ENCODE measurements at regions not wholly inside any gene's neighbourhood (a gene's known extent, or its start where the extent isn't known, plus 50 kb on each side); places are given as distances from the start of the nearest gene placed in this dataset.

DNA sequence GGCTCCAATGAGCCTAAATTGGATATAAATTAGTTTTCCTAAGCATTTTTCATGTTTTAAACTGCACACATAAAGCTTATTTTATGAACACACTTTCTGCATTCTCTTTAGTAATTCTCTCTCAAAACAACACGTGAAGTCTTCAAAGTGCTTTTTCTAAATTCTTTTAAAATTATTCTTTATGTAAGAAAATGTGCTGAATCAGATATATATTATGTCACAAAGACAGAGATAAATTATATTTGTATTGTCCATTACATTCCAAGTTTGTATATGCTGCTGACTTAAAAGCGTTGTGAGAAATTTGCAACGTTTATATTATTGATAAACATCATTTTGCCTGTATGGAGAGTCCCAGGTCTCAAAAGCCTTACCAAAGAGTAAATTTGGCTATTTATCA, 465.2 kb downstream of the BCAT1 start:
- no peak for FAIRE-seq
- no peak for DNase-seq (ENCODE audit: insufficient read length, low spot score)

DNA sequence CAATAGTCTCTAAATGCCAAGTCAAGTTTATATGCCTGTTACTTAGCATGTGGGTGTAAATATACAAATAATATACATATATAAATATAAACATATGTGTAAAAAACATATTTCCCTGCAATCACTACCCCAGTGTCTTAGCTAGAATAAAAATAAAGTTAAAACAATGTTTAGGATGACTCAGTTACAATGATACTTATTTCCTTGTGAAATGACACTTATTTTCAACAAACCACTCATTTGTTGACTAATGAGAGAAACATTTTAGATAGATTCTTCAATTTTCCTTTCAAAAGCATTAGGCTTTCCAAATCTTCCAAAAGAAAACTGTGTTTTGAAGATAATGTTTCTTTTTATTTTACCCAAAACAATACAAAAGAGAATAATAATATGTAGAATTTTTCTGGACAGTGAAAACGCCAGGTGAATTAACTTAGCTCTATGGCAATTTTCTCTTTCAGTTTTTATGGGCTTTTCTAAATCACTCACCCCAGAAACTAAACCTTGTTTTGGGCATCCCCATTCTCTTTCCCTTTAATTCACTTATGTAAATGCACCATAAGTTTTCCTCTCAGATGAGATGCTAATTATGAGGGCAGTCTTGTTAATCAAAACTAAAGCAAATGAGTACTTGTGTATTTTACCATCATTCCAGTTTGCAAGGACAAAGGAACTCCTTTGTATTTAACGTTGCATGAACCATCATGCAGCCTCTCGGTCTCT, 465.9 kb downstream of the BCAT1 start:
- DNase-seq (ENCODE audit: insufficient read length, low spot score), result no peak
- no peak for FAIRE-seq

DNA sequence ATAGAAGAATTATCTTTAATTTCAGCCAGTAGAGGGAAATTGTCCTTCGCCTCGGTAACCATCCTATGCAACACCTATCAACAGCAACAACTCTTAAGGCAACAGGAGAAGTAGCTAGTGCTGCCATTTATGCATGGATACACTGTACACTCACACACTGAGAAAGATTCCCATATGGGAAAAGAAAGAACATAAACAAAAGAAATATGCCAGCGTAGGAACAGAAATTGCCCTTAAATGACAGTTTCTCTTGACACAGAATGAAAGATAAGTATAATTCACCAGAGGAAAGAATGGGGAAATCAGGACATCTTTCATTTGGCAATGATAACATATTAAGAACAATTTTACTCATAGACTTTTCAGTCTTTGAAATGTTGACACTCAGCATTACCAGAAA, 466.9 kb downstream of the BCAT1 start:
- DNase-seq (ENCODE audit: insufficient read length, low spot score) (no peak), FAIRE-seq (no peak)

DNA sequence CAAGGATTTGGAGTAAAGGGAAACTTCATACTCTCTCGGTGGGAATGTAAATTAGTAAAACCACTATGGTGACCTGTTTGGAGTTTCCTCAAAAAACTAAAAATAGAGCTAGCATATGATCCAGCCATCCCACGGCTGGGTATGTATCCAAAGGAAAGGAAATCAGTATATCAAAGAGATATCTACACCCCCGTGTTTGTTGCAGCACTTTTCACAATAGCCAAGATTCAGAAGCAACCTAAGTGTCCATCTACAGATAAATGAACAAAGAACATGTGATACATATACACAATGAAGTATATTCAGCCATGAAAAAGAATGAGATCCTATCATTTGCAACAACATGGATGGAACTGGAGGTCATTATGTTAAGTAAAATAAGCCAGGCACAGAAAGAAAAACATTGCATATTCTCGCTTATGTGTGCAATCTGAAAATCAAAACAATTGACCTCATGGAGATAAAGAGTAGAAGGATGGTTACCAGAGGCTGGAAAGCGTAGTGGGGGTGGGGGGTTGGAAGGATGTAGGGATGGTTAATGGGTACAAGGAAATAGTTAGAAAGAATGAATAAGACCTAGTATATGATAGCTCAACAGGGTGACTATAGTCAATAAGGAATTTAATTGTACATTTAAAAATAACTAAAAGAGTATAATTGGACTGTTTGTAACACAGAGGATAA, 468.0 kb downstream of the BCAT1 start:
- FAIRE-seq (no peak), DNase-seq (ENCODE audit: insufficient read length, low spot score) (no peak)

DNA sequence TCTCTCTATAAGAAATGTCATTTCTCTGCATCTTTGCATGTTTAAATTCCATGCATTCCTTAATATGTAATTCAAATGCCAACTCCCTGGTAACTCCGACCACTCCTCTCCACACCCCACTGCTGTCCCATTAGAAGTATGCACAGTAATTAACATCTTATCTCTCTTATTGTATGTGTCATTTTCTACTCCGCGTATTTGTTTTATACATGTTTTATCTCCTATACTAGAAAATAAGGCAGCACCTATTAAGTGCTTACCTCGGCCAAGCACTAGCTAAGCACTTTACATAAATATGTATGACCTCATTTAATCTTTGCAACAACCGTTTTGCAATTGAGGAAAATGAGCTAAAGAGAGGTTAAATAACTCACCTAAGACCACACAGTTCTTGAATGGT, 469.8 kb downstream of the BCAT1 start:
- FAIRE-seq (no peak), DNase-seq (ENCODE audit: insufficient read length, low spot score) (no peak)

DNA sequence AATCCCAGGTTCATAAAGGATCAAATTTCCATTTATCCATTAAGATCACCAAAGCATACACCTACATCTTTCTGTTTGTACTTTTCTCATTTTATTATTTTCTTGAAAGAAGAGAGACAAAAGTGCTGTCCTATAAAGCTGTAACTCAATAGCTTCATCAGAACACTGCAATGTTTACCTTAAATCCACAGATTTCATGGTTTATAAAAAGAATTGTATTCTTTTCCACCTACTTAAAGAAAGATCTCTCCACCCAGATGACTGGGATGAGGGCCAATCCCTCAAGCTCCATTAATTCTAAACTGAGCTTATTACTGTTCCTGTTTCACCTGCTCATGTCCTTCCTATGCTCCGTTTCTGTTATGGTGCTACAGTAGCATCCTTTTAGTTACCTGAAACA, 470.6 kb downstream of the BCAT1 start:
- FAIRE-seq (no peak), DNase-seq (ENCODE audit: insufficient read length, low spot score) (no peak)

DNA sequence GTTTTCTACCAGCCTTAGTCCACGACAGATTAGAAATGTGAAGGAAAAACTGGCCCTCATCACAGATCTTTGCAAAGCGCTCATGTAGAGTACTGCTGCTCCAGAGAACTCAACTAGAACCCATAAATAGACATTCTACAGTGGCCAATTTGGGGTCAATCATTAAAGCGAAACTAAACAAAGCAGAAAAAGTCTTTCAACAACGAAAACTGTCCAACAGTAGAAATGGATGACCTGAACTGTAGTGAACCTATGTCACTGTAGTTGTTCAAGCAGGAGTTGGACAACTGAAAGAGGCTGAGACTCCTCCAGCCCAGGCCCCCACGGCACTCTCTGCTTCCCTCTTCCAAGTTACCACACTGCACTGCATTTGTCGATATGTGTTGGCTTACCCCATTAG, 472.6 kb downstream of the BCAT1 start:
- DNase-seq (ENCODE audit: insufficient read length, low spot score), result no peak
- no peak for FAIRE-seq

DNA sequence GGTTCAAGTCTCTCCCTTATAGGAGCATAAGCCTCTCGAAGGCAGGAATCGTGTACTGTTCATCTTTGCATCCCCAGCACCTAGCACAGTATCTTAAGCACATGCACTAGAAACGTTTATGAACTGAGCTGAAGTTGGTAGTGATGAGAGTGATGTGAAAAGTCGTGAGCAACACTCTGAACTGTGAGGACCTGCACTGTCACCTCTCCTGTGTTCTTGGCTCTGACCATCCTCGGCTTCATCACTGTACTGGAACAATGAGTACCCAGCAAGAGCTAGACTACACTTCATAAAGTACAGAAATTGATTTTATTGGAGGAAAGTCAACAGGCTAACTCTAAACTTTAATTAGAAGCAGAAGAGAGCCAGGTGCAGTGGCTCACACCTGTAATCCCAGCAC, 473.6 kb downstream of the BCAT1 start:
- no peak for FAIRE-seq
- DNase-seq (ENCODE audit: insufficient read length, low spot score), result no peak

DNA sequence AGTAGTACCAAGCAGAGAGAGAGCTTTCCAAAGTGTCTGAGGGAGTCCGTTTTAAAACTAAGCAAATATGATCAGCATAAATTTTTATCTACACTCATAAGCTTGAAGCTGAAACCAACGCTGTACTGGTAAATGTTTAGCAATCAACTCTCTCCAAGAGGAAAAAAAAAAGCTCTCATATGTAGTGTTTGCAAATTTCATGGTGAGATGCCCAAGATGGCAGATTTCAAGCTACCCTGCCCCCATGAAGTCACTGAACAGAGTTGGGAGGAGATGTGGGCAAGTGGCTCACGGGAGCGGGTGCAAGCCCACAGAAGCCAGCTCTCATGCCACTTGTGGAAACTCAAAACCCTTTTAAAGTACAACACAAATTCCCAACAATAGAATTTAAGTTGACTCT, 475.8 kb downstream of the BCAT1 start:
- FAIRE-seq (no peak), DNase-seq (ENCODE audit: insufficient read length, low spot score) (no peak)

DNA sequence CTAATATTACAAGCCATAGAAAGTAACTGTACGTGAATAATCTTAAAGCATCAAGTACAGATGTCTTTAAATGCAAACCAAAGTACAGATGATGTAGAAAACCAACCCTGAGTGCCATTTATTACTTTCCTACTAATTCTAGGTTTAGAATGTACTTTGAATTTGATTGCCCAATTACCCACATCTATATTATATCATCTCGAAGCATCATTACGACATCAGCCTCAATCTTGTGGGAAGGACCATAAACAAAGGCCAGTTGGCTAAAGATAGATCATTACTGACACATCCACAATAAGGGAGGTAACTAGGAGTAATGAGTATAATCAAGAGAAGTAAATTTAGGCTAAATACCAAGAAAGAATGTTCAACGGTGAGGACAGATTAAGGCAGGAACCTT, 478.9 kb downstream of the BCAT1 start:
- no peak for DNase-seq (ENCODE audit: insufficient read length, low spot score)
- FAIRE-seq, result no peak

DNA sequence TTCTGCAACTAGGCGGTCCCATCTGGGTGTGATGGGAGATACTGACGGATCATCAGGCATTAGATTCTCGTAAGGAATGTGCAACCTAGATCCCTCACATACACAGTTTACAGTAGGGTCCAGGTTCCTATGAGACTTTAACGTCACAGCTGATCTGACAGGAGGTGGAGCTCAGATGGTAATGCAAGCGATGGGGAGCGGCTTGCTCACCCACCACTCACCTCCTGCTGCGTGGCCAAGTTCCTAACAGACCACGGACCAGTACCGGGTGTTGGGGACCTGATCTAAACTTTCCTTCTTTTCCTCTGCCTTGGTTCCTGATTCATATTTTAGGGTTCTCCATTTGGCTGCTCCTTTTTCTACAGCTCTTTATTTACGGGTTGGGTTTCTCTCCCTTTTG, 479.8 kb downstream of the BCAT1 start:
- no peak for DNase-seq (ENCODE audit: insufficient read length, low spot score)
- no peak for FAIRE-seq

DNA sequence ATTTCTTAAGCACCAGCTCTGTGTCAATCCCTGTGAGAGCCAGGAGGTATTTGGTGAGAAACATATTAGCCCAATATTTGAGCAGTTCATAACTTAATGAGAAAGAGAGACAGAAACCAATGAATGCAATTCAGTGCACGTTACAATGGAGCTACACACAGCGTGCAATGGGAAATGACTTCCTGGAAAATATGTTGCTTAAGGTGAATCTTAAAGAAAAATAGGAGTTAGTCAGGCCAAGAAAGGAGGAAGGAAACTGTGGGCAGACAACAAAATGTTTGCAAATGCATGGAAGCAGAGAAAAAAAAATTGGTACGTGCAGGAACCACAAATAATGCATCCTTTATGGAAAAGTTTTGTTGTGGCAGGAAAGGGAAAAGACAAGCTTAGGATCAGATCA, 481.7 kb downstream of the BCAT1 start:
- FAIRE-seq (no peak), DNase-seq (ENCODE audit: insufficient read length, low spot score) (no peak)

DNA sequence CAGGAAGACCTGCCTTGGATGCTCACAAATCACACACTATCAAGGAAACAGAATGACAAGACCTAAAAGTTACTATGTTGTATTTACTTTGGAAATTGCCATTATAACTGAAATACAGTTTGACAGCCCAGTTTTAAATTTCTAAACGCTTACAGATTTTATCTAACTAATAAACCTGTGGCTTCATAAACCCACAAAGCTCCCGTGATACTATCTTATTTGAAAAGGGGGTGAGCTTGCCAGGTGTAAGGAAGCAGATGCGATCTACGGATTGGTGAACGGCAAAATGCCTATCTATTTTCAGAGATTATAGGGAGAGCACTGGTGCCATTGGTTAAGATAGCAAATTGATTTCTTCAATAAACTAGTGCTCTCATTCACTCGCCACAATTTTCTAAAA, 485.5 kb downstream of the BCAT1 start:
- no peak for DNase-seq (ENCODE audit: insufficient read length, low spot score)
- no peak for FAIRE-seq

DNA sequence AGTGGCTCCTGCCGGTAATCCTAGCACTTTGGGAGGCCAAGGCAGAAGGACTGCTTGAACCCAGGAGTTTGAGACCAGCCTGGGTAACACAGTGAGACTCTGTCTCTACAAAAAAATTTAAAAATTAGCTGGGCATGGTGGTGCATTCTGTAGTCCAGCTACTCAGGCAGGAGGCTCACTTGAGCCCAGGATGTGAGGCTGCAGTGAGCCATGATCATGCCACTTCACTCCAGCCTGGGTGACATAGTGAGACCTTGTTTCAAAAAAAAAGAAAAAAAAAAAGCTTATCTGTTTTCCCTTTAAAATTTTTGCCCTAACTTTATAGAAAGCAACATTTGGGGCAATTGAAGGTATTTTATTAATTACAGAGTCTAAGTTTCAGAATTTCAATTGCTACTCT, 486.0 kb downstream of the BCAT1 start:
- DNase-seq (ENCODE audit: insufficient read length, low spot score), result no peak
- no peak for FAIRE-seq

DNA sequence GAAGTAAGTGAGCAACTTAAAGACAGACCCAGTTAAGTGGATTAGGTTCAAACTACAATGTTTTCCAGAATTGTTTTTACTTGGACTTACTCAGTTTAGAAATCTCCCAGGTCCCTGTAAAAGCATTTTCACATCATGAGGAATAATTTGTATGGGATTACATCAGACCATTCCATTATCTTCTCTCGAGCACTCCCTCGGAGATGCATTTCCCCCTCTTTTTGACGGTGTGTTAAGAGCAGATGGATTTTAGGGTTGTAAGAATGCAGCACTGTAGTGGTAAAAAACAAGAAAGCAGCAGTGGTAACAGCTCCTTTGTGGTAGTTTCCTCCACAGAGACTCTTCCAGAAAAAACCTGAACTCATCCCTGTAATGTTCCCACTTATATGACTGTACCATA, 488.4 kb downstream of the BCAT1 start:
- FAIRE-seq, result no peak
- no peak for DNase-seq (ENCODE audit: insufficient read length, low spot score)

DNA sequence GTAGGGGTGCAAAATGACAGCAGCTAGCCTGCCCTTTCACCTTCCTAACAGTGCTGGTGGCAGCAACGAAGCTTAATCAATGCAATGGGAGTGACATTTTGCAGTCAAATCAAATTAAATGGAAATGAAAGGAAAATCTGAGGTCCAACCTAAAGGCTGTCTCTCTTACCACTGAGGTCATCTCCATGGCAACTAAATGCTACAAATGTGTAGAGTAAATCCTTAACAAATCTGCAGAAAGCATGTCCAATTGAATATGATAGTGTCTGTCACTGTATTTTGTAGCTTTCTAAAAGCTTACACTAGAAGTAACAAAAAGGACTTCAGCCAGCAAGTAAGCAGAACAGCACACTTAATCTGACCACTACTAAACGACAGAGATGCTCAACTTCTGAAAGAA, 488.8 kb downstream of the BCAT1 start:
- FAIRE-seq (no peak), DNase-seq (ENCODE audit: insufficient read length, low spot score) (no peak)

DNA sequence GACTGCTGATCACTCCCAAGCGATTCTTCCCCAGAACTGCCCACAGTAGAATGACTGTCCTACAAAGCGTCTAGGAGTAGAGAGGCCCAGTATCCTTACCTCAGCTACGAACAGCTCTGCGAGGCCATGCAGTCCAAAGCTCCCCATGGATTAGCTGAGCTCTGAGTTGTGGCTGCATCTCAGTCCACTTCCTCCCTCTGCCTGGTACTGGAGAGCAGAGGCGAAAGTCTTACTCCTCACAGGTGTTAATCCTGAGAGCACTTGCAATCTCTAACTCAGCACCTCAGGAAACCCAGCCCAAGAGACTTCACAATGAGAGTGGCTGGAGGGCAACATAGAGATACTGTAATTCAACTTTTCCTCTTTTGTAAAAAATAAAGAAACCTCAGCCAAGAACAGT, 493.1 kb downstream of the BCAT1 start:
- FAIRE-seq (no peak), DNase-seq (ENCODE audit: insufficient read length, low spot score) (no peak)

DNA sequence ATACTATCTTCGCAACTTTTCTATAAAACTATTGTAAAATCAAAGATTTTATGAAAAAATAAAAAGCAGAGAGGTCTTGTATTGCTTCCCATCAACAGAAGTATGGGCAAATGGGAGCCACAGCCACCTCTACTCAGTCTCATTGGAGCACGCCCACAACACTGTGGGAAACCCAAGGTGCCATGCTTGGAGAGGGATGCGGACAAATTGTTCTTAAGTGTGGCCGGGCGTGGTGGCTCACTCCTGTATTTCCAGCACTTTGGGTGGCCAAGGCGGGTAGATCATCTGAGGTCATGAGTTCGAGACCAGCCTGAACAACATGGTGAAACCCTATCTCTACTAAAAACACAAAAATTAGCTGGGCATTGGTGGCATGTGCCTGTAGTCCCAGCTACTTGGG, 498.2 kb upstream of the SOX5 start:
- DNase-seq (ENCODE audit: insufficient read length, low spot score), result no peak
- FAIRE-seq, result no peak

DNA sequence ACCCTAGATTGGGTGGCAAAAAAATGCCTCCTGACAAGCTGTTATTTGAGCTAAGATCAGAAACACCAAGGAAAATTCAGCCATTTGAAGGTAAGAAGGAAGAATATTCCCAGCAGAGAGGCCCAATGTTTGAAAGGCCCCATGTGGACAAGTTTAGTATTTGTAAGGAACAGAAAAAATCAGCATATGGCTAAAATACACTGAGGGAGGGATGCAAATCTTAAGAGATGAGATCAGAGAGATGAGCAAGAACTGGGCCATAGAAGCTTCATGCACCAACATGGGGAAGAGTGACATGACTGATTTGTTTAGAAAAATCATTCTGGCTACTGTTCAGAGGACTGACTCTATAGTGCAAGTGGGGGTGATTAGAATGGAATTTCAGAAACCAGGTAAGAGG, 496.8 kb upstream of the SOX5 start:
- FAIRE-seq (no peak), DNase-seq (ENCODE audit: insufficient read length, low spot score) (no peak)

DNA sequence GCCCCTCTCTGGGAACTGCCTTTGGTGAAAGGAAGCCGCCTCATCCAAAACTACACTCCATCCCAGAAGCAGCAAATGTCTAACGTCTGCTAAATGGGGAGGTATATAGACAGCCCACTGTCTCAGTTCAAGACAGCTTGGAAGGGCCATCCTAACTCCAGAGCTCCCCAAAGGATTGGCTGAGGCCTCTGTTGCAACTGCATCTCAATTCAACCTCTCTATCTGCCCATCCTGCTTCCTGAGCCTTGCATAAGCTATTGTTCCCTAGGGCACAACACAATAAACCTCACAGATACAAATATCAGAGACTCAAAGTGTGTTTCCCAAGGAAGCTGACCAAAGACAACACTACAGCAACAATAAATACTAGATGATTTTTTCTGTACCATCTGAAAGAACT, 495.2 kb upstream of the SOX5 start:
- DNase-seq (ENCODE audit: insufficient read length, low spot score), result no peak

DNA sequence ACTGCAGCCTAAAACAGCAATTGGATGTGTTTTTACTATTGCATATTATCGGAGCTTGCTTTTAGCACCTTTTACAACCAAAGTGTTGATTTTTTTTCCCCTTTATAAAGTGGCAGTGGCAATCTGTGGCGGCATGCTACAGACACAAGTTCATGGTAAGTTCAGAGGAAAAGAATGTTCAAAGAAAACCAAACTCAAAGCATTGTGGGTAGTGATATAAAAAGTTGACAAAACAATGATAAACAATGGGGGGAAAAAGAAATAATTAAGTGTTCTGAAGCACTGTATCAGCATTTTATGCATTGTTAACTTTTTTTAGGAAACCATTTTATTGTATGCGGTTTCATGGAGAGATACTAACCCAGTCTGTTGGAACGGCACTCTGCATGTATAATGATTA, 492.0 kb upstream of the SOX5 start:
- FAIRE-seq (no peak), DNase-seq (ENCODE audit: insufficient read length, low spot score) (no peak)

More for the DNA sequence above, 495.2 kb upstream of the SOX5 start:
- FAIRE-seq, result no peak

DNA sequence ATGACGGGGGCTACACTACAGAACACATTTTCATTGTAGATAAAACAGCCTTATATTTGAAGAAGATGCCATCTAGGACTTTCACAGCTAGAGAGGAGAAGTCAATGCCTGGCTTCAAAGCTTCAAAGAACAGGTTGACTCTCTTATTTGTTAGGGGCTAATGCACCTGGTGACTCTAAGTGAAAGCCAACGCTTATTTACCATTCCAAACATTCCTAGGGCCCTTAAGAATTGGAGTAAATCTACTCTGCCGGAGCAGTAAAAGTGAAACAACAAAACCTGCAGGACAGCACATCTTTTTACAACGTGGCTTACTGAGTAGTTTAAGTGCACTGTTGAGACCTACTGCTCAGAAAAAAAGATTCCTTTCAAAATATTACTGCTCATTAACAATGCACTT, 487.2 kb upstream of the SOX5 start:
- FAIRE-seq (no peak), DNase-seq (ENCODE audit: insufficient read length, low spot score) (no peak)

DNA sequence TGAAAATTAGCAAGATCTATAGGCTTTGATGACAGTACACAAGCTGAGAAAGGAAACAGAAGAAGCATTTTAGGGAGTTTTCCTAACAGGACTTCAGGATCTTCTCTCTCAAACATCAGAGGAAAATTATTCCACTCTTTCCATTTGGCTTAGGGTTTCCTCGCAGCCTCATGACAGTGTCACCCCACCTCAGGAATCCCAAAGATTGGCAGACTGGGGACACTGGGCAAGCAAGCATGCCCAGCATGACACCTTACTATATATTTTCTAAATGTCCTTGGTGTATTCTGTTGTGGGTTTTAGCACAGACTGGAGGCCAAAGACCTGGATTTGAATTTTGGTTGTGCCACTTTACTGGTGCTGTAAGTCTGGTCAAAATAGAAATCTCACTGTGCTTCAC, 482.4 kb upstream of the SOX5 start:
- DNase-seq (ENCODE audit: insufficient read length, low spot score), result no peak
- FAIRE-seq, result no peak

Data from HTR-8/SVneo (cell line).